ENCODE measurements at regions not wholly inside any gene's neighbourhood (a gene's known extent, or its start where the extent isn't known, plus 50 kb on each side); places are given as distances from the start of the nearest gene placed in this dataset.

GRCh38 chr6:113076116-113076515 lies 729.0 kb downstream of the RFPL4B start:
- H3K4me3 ChIP-seq (ENCODE audit: low read depth, low read length) = no peak overlapping the region
- TF ChIP-seq CTCF (IDR thresholded peaks at IDR 0.05; ENCODE audit: low read depth, low read length, missing control alignments) = no peak

GRCh38 chr6:113076816-113077215 lies 729.7 kb downstream of the RFPL4B start:
- H3K4me3 ChIP-seq (ENCODE audit: low read depth, low read length) = no peak overlapping the region
- DNase-seq (ENCODE audit: low read depth) = no peak
- TF ChIP-seq CTCF (IDR thresholded peaks at IDR 0.05; ENCODE audit: low read depth, low read length, missing control alignments) = no peak
- in situ Hi-C loops (cut with HindIII; ENCODE audit: low sequenced_read_pairs) = no loop called here

More at GRCh38 chr6:113076116-113076515, 729.0 kb downstream of the RFPL4B start:
- in situ Hi-C loops (cut with HindIII; ENCODE audit: low sequenced_read_pairs) = no loop called here
- DNase-seq (ENCODE audit: low read depth) = no peak

- no peak for TF ChIP-seq CTCF (IDR thresholded peaks at IDR 0.05; ENCODE audit: low read depth, low read length, missing control alignments)
- no peak for DNase-seq (ENCODE audit: low read depth)
- in situ Hi-C loops (cut with HindIII; ENCODE audit: low sequenced_read_pairs) = no loop called here
Measured at GRCh38 chr6:113077794-113078193, 730.7 kb downstream of the RFPL4B start.

GRCh38 chr6:113078791-113079190 lies 731.7 kb downstream of the RFPL4B start:
- no peak for DNase-seq (ENCODE audit: low read depth)
- no peak for TF ChIP-seq CTCF (IDR thresholded peaks at IDR 0.05; ENCODE audit: low read depth, low read length, missing control alignments)

More at GRCh38 chr6:113077794-113078193, 730.7 kb downstream of the RFPL4B start:
- H3K4me3 ChIP-seq (ENCODE audit: low read depth, low read length) = no peak overlapping the region

GRCh38 chr6:113082745-113083144 lies 735.6 kb downstream of the RFPL4B start:
- DNase-seq (ENCODE audit: low read depth) = peak; percentile 87
- in situ Hi-C loops (cut with HindIII; ENCODE audit: low sequenced_read_pairs) = no loop called here
- no peak overlapping the region for H3K4me3 ChIP-seq (ENCODE audit: low read depth, low read length)
- TF ChIP-seq CTCF (IDR thresholded peaks at IDR 0.05; ENCODE audit: low read depth, low read length, missing control alignments) = no peak

More at GRCh38 chr6:113078791-113079190, 731.7 kb downstream of the RFPL4B start:
- in situ Hi-C loops (cut with HindIII; ENCODE audit: low sequenced_read_pairs) = no loop called here
- no peak overlapping the region for H3K4me3 ChIP-seq (ENCODE audit: low read depth, low read length)

- H3K4me3 ChIP-seq (ENCODE audit: low read depth, low read length) = no peak overlapping the region
- no peak for DNase-seq (ENCODE audit: low read depth)
- in situ Hi-C loops (cut with HindIII; ENCODE audit: low sequenced_read_pairs) = no loop called here
- no peak for TF ChIP-seq CTCF (IDR thresholded peaks at IDR 0.05; ENCODE audit: low read depth, low read length, missing control alignments)
Measured at GRCh38 chr6:113083947-113084346, 736.8 kb downstream of the RFPL4B start.

GRCh38 chr6:113089056-113089455 lies 741.9 kb downstream of the RFPL4B start:
- in situ Hi-C loops (cut with HindIII; ENCODE audit: low sequenced_read_pairs) = no loop called here
- no peak for DNase-seq (ENCODE audit: low read depth)
- no peak overlapping the region for H3K4me3 ChIP-seq (ENCODE audit: low read depth, low read length)
- no peak for TF ChIP-seq CTCF (IDR thresholded peaks at IDR 0.05; ENCODE audit: low read depth, low read length, missing control alignments)

All from astrocyte of the cerebellum (primary cell).